GM23248 (cell line): ENCODE measurements at regions not wholly inside any gene's neighbourhood (a gene's known extent, or its start where the extent isn't known, plus 50 kb on each side); places are given as distances from the start of the nearest gene placed in this dataset.

Experiments
- DNase-seq: peaks from one replicate; pipeline ENCODE4 v3.0.0-alpha.2; 2015
- H2AFZ ChIP-seq: fragments of 200-600 bp; sonication (generic); 2 replicates; pipeline ENCODE4 v1.6.1; 2016; ENCODE audit warnings: antibody characterized with exemption
- H3F3A ChIP-seq: fragments of 200-600 bp; sonication (generic); 2 replicates; pipeline ENCODE4 v1.6.1; 2016; ENCODE audit warnings: mild to moderate bottlenecking, antibody characterized with exemption, mixed run types; ENCODE audit not compliant: insufficient read depth
- H3K27ac ChIP-seq: fragments of 200-600 bp; sonication (generic); 2 replicates; pipeline ENCODE4 v1.5.1; 2016; ENCODE audit warnings: mild to moderate bottlenecking
- H3K27me3 ChIP-seq: fragments of 200-600 bp; sonication (generic); replicated peaks from 2 replicates; pipeline ENCODE4 v1.6.1; 2016; ENCODE audit warnings: mild to moderate bottlenecking; ENCODE audit not compliant: insufficient read depth
- H3K36me3 ChIP-seq: fragments of 200-600 bp; sonication (generic); 2 replicates; pipeline ENCODE4 v1.6.1; 2016; ENCODE audit warnings: low read depth, mild to moderate bottlenecking
- H3K4me1 ChIP-seq: fragments of 200-600 bp; sonication (generic); 2 replicates; pipeline ENCODE4 v1.6.1; 2016; ENCODE audit warnings: mild to moderate bottlenecking; ENCODE audit not compliant: insufficient read depth
- H3K4me2 ChIP-seq: fragments of 200-600 bp; sonication (generic); one replicate; pipeline ENCODE4 v1.6.1; 2016; ENCODE audit warnings: mild to moderate bottlenecking; ENCODE audit not compliant: unreplicated experiment
- H3K4me3 ChIP-seq: fragments of 200-600 bp; sonication (generic); 2 replicates; pipeline ENCODE4 v1.5.1; 2016; ENCODE audit warnings: mild to moderate bottlenecking
- H3K79me2 ChIP-seq: fragments of 200-600 bp; sonication (generic); 2 replicates; pipeline ENCODE4 v1.6.1; 2016; ENCODE audit warnings: mild to moderate bottlenecking; ENCODE audit not compliant: insufficient read depth
- H3K9ac ChIP-seq: fragments of 200-600 bp; sonication (generic); 2 replicates; pipeline ENCODE4 v1.6.1; 2016; ENCODE audit warnings: mild to moderate bottlenecking
- H3K9me2 ChIP-seq: fragments of 200-600 bp; sonication (generic); 2 replicates; pipeline ENCODE4 v1.6.1; 2016; ENCODE audit warnings: mixed run types, mild to moderate bottlenecking, moderate library complexity; ENCODE audit not compliant: insufficient read depth
- H3K9me3 ChIP-seq: fragments of 200-600 bp; sonication (generic); one replicate; pipeline ENCODE4 v1.6.1; 2017; ENCODE audit warnings: low read depth
- H4K20me1 ChIP-seq: fragments of 200-600 bp; sonication (generic); 2 replicates; pipeline ENCODE4 v1.6.0; 2016; ENCODE audit not compliant: insufficient read depth
- EZH2 ChIP-seq: fragments of 200-600 bp; sonication (generic); IDR thresholded peaks from 2 replicates; pipeline ENCODE4 v1.6.1; 2018; ENCODE audit warnings: antibody characterized with exemption, mild to moderate bottlenecking; ENCODE audit not compliant: insufficient read depth, poor library complexity, severe bottlenecking
- EZH2phosphoT487 ChIP-seq: fragments of 200-600 bp; sonication (generic); IDR thresholded peaks from 2 replicates; pipeline ENCODE4 v1.6.1; 2018; ENCODE audit warnings: antibody characterized with exemption, moderate library complexity, mild to moderate bottlenecking, low read depth; ENCODE audit not compliant: insufficient read depth
- WGBS, 2 experiments: methylation state at CpG; one replicate each; pipeline ENCODE4 v1.1.6; 2015 to 2017; ENCODE audit warnings: low lambda C conversion rate in 2 of 2, low coverage in 1 of 2; ENCODE audit errors: missing lambda C conversion rate in 2 of 2; 5-methylcytosine and 5-hydroxymethylcytosine counted together
- in situ Hi-C: fragments of 300-500 bp; cut with MboI; formaldehyde crosslinking; loops from 2 replicates; pipeline ENCODE4 v1.15.0; 2020

- WGBS, 2 experiments: 1 to 4% methylated on average over 14 to 17 of the region's 18 CpGs
- Histone ChIP-seq H4K20me1 (no peaks in the 10 kb centered on the region), H3K79me2 (no peaks in the 10 kb centered on the region), H3K27me3 (peaks cover 15% of the 10 kb centered on the region), H3K9ac (no peak overlapping the region), H3K27ac (no peak overlapping the region), H3K4me1 (no peaks in the 10 kb centered on the region), H3F3A (no peaks in the 10 kb centered on the region), H3K9me2 (no peaks in the 10 kb centered on the region), H3K9me3 (no peaks in the 10 kb centered on the region), H3K4me2 (no peak overlapping the region), H2AFZ (no peak overlapping the region), H3K4me3 (no peak overlapping the region), H3K36me3 (no peaks in the 10 kb centered on the region)
- in situ Hi-C loops: no loop called here
- no peak for DNase-seq
- TF ChIP-seq EZH2phosphoT487: no peak
- no peak for TF ChIP-seq EZH2
Observed at GRCh38 chr4:82043809-82044137, 330.0 kb downstream of the HNRNPD start.

GRCh38 chr4:82043081-82043808 lies 330.5 kb downstream of the HNRNPD start:
- no peak overlapping the region for H3K27ac ChIP-seq
- 16 to 21% methylated on average over 12 of the region's 12 CpGs for WGBS, 2 experiments
- no peaks in the 10 kb centered on the region for H3K79me2 ChIP-seq
- in situ Hi-C loops: no loop called here
- no peaks in the 10 kb centered on the region for H3K4me1 ChIP-seq
- no peak overlapping the region for H3K4me2 ChIP-seq
- no peaks in the 10 kb centered on the region for H3K36me3 ChIP-seq
- TF ChIP-seq EZH2 (no peak), EZH2phosphoT487 (no peak)
- H3K4me3 ChIP-seq: no peak overlapping the region
- H2AFZ ChIP-seq: no peak overlapping the region
- H3K9ac ChIP-seq: no peak overlapping the region
- no peaks in the 10 kb centered on the region for H3F3A ChIP-seq
- H3K9me2 ChIP-seq: no peaks in the 10 kb centered on the region
- DNase-seq: peak; percentile 2
- no peaks in the 10 kb centered on the region for H4K20me1 ChIP-seq
- peaks cover 15% of the 10 kb centered on the region for H3K27me3 ChIP-seq
- H3K9me3 ChIP-seq: no peaks in the 10 kb centered on the region

- Histone ChIP-seq H3K9me3 (no peaks in the 10 kb centered on the region), H3K27me3 (peaks cover 15% of the 10 kb centered on the region), H3K4me2 (no peak overlapping the region), H2AFZ (no peak overlapping the region), H3K79me2 (no peaks in the 10 kb centered on the region), H3K27ac (no peak overlapping the region), H3K9me2 (no peaks in the 10 kb centered on the region), H3F3A (no peaks in the 10 kb centered on the region), H3K36me3 (no peaks in the 10 kb centered on the region), H3K4me1 (no peaks in the 10 kb centered on the region), H4K20me1 (no peaks in the 10 kb centered on the region), H3K9ac (no peak overlapping the region), H3K4me3 (no peak overlapping the region)
- in situ Hi-C loops: no loop called here
- TF ChIP-seq EZH2phosphoT487: no peak
- TF ChIP-seq EZH2: no peak
- DNase-seq: no peak
- 22 to 33% methylated on average over 3 of the region's 3 CpGs for whole genome bisulfite sequencing, 2 experiments
Observed at GRCh38 chr4:82042042-82042441, 331.7 kb downstream of the HNRNPD start.

- H3K36me3 ChIP-seq: no peaks in the 10 kb centered on the region
- no peaks in the 10 kb centered on the region for H3K79me2 ChIP-seq
- H3K4me1 ChIP-seq: no peaks in the 10 kb centered on the region
- H3K9me2 ChIP-seq: no peaks in the 10 kb centered on the region
- H3K4me3 ChIP-seq: no peak overlapping the region
- 1 to 5% methylated on average over 2 of the region's 2 CpGs for WGBS, 2 experiments
- no peak overlapping the region for H3K4me2 ChIP-seq
- DNase-seq: no peak
- TF ChIP-seq EZH2 (no peak), EZH2phosphoT487 (no peak)
- in situ Hi-C loops: no loop called here
- no peak overlapping the region for H2AFZ ChIP-seq
- H3K27ac ChIP-seq: no peak overlapping the region
- H3K9me3 ChIP-seq: no peaks in the 10 kb centered on the region
- no peaks in the 10 kb centered on the region for H3F3A ChIP-seq
- H3K9ac ChIP-seq: no peak overlapping the region
- H4K20me1 ChIP-seq: no peaks in the 10 kb centered on the region
- H3K27me3 ChIP-seq: peaks cover 15% of the 10 kb centered on the region
Observed at GRCh38 chr4:82038936-82039335, 334.9 kb downstream of the HNRNPD start.

GRCh38 chr4:82036181-82036580 lies 337.6 kb downstream of the HNRNPD start:
- no peak for TF ChIP-seq EZH2phosphoT487
- Histone ChIP-seq H3K27ac (no peak overlapping the region), H3K9me3 (no peaks in the 10 kb centered on the region), H3K27me3 (no peaks in the 10 kb centered on the region), H3K4me2 (no peak overlapping the region), H3K36me3 (no peaks in the 10 kb centered on the region), H3K9me2 (no peaks in the 10 kb centered on the region), H3F3A (no peaks in the 10 kb centered on the region), H3K79me2 (no peaks in the 10 kb centered on the region), H2AFZ (no peak overlapping the region), H3K4me3 (no peak overlapping the region), H3K4me1 (no peaks in the 10 kb centered on the region), H4K20me1 (no peaks in the 10 kb centered on the region), H3K9ac (no peak overlapping the region)
- in situ Hi-C loops: no loop called here
- DNase-seq: no peak
- 32 to 65% methylated on average over 1 of the region's 1 CpG for WGBS, 2 experiments
